Rectal smooth muscle tissue (tissue), 1 donor: ENCODE measurements at regions not wholly inside any gene's neighbourhood (a gene's known extent, or its start where the extent isn't known, plus 50 kb on each side); places are given as distances from the start of the nearest gene placed in this dataset.
"Not testable (repeated sequence)": the region's sequence is repeated elsewhere in the genome, so short reads cannot be mapped to it uniquely, and the experiment has no call there.

ENCODE experiments used
- H3K27ac ChIP-seq: one replicate; pipeline ENCODE4 v1.7.0; 2013; ENCODE audit warnings: low read depth, low read length, inconsistent platforms
- H3K27me3 ChIP-seq: one replicate; pipeline ENCODE4 v1.7.0; 2013; ENCODE audit warnings: low read length; ENCODE audit not compliant: control insufficient read depth, insufficient read depth
- H3K36me3 ChIP-seq: one replicate; pipeline ENCODE4 v1.7.0; 2013; ENCODE audit warnings: low read length; ENCODE audit not compliant: control insufficient read depth, insufficient read depth
- H3K4me1 ChIP-seq: one replicate; pipeline ENCODE4 v1.7.0; 2013; ENCODE audit warnings: low read length; ENCODE audit not compliant: control insufficient read depth, insufficient read depth
- H3K4me3 ChIP-seq: one replicate; pipeline ENCODE4 v1.7.0; 2013; ENCODE audit warnings: low read length
- H3K9ac ChIP-seq: one replicate; pipeline ENCODE4 v1.7.0; 2013; ENCODE audit warnings: low read length

DNA sequence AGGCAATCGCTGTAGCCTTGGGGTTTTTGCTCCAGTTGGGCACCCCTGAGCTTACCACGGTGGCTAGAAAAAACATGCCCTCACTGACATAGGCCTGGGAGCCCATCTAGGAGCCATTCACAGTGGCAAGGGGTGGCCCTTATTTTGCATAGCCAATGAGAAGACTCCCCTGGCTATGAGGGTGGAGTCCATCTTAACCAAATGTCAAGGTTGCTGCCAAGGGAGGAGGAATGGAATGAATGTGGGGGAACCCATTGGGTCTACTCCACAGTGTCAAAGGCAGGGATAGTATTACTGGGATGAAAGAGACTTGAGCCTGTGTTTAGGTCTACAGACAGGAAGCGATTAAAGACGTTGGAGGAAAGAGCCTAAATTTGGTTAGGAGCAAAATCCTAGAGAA is 295.7 kb upstream of the PLGLB2 start:
- H3K36me3 ChIP-seq, H3K9ac ChIP-seq, H3K4me3 ChIP-seq, H3K4me1 ChIP-seq, H3K27ac ChIP-seq, H3K27me3 ChIP-seq: not testable (repeated sequence)

DNA sequence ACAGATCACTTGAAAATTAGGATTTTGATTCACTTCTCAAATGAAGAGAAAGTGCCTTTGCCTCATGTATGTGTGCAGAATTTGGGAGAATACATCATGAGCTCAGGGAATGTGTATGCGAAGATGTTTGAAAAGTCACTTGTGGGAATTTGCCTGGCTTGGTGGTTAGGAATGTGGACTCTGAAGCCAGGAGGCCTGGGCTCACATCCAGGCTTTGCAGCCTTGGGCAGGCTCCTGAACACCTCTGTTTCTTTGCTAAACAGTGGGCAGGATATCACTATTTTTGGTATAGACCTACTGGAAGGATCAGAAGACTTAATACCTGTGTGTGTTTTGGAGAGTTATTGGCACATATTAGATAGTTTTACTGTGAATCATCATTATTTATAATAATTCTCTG is 295.0 kb upstream of the PLGLB2 start:
- H3K27ac ChIP-seq, H3K4me1 ChIP-seq, H3K27me3 ChIP-seq, H3K9ac ChIP-seq, H3K4me3 ChIP-seq, H3K36me3 ChIP-seq: not testable (repeated sequence)

- not testable (repeated sequence) for H3K27me3 ChIP-seq, H3K27ac ChIP-seq, H3K9ac ChIP-seq, H3K4me3 ChIP-seq, H3K36me3 ChIP-seq, H3K4me1 ChIP-seq
Observed at GRCh38 chr2:87453965-87454364, 293.9 kb upstream of the PLGLB2 start.

DNA sequence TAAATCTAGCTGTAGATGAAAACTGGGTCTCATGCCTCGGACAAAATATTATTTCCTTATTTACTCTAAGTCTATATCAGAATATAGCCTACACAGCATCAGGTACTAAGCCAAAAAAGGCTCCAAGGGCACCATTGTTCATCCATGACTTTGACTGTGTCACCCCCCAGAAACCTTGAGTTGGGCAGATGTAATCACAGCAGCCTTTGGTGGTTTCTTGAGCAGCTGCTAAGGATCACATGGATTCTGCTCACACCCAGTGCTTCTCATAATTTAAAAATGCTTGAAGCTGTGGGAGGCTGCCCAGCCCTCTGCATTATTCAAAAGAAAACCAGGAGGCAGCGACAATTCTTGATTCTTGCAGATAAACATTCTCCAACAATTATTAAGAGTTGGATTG is 293.5 kb upstream of the PLGLB2 start:
- H3K27ac ChIP-seq, H3K9ac ChIP-seq, H3K27me3 ChIP-seq, H3K4me1 ChIP-seq, H3K4me3 ChIP-seq, H3K36me3 ChIP-seq: not testable (repeated sequence)

GRCh38 chr2:87455209-87455853 is 292.6 kb upstream of the PLGLB2 start:
- peak overlapping the region; percentile 21 for H3K4me3 ChIP-seq
- not testable (repeated sequence) for H3K4me1 ChIP-seq, H3K36me3 ChIP-seq, H3K27me3 ChIP-seq, H3K9ac ChIP-seq, H3K27ac ChIP-seq

- H3K36me3 ChIP-seq, H3K27ac ChIP-seq, H3K4me1 ChIP-seq, H3K4me3 ChIP-seq, H3K9ac ChIP-seq, H3K27me3 ChIP-seq: not testable (repeated sequence)
Observed at GRCh38 chr2:87455854-87456249, 292.0 kb upstream of the PLGLB2 start.

DNA sequence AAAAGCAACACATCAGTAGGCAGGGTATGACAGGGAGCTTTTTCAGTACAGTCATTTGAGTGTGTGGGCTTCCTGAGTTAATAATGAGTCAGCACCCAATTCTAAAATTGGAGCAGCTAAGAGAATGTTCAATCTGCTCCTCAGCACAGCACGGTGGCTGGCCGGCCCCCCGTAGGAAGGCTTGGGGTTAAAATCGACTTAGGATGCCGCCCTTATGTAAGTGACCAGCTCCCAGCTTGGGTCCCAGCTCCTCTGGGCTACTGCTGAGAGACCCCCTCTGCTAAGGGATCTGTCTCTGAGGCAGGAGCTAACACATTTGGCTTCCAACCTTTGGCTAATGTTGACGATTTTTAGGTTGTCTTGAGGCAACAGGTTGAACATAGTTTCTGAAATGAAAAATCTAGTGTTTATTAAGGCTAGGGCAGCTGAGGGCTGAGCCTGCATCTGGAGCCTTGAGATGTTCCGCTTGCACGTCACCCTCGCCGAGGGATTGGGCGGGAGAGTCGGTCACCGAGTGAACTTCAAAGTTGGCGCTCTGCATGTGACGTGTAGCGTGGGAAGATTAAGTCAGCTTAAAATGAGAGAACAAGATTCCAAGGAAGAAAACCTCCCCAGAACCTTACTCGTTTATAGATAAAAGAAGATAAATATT is 291.3 kb upstream of the PLGLB2 start:
- not testable (repeated sequence) for H3K36me3 ChIP-seq, H3K27ac ChIP-seq, H3K4me1 ChIP-seq, H3K9ac ChIP-seq, H3K27me3 ChIP-seq
- H3K4me3 ChIP-seq = peak overlapping the region; percentile 41

GRCh38 chr2:87457129-87457499 is 290.8 kb upstream of the PLGLB2 start:
- H3K36me3 ChIP-seq, H3K27ac ChIP-seq, H3K4me3 ChIP-seq, H3K9ac ChIP-seq, H3K4me1 ChIP-seq, H3K27me3 ChIP-seq: not testable (repeated sequence)

- not testable (repeated sequence) for H3K27ac ChIP-seq
Observed at GRCh38 chr2:87458938-87459337, 288.9 kb upstream of the PLGLB2 start.

DNA sequence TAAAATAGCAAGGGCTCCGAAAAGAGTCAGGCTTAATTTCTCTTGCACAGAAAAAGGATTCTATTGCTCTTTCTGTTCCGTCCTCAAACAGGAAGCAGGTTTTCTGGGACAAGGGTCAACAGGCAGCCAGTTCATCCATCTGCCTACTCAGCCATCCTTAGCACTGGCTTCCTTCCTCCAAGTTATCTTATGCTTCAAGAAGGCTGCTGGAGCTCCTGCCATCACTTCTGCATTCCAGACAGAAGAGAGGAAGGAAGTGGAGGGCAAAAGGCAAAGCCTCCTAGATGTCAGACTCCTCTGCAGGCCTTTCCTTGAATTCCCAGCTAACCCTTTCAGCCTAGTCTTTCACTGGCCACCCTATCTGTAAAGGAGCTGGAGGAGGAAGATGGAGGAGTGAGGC is 287.8 kb upstream of the PLGLB2 start:
- H3K27me3 ChIP-seq, H3K4me1 ChIP-seq, H3K36me3 ChIP-seq, H3K4me3 ChIP-seq, H3K27ac ChIP-seq, H3K9ac ChIP-seq: not testable (repeated sequence)

More at GRCh38 chr2:87458938-87459337, 288.9 kb upstream of the PLGLB2 start:
- H3K4me3 ChIP-seq, H3K36me3 ChIP-seq, H3K4me1 ChIP-seq, H3K9ac ChIP-seq, H3K27me3 ChIP-seq: not testable (repeated sequence)

- H3K9ac ChIP-seq, H3K4me1 ChIP-seq, H3K36me3 ChIP-seq, H3K27me3 ChIP-seq, H3K4me3 ChIP-seq, H3K27ac ChIP-seq: not testable (repeated sequence)
Observed at GRCh38 chr2:87460662-87461061, 287.2 kb upstream of the PLGLB2 start.

- H3K27me3 ChIP-seq, H3K36me3 ChIP-seq, H3K4me3 ChIP-seq, H3K27ac ChIP-seq, H3K4me1 ChIP-seq, H3K9ac ChIP-seq: not testable (repeated sequence)
Observed at GRCh38 chr2:87461671-87462070, 286.2 kb upstream of the PLGLB2 start.

- not testable (repeated sequence) for H3K27ac ChIP-seq, H3K4me3 ChIP-seq, H3K36me3 ChIP-seq, H3K27me3 ChIP-seq, H3K4me1 ChIP-seq, H3K9ac ChIP-seq
Observed at GRCh38 chr2:87464219-87464618, 283.7 kb upstream of the PLGLB2 start.
